ENCODE measurements at regions not wholly inside any gene's neighbourhood (a gene's known extent, or its start where the extent isn't known, plus 50 kb on each side); places are given as distances from the start of the nearest gene placed in this dataset.
A peak's percentile ranks its signal among the peaks of the same experiment; 100 is the strongest.

GRCh38 chr4:175282407-175282806 lies 364.2 kb downstream of the ADAM29 start:
- no peak for TF ChIP-seq CTCF (IDR thresholded peaks at IDR 0.05)
- intact Hi-C loops (cut with DNase I; ENCODE audit: low total_unique reads): no loop called here
- DNase-seq: no peak
- Histone ChIP-seq H3K36me3 (no peaks in the 10 kb centered on the region), H3K27ac (no peak overlapping the region), H3K27me3 (no peaks in the 10 kb centered on the region), H3K4me3 (no peak overlapping the region), H3K4me1 (no peaks in the 10 kb centered on the region), H3K9me3 (no peaks in the 10 kb centered on the region)

GRCh38 chr4:175290401-175290800 lies 372.2 kb downstream of the ADAM29 start:
- Histone ChIP-seq H3K9me3 (peaks cover 0 to 6% (median 0%) of the 10 kb centered on the region in 3 donors), H3K4me3 (no peak overlapping the region), H3K36me3 (no peaks in the 10 kb centered on the region), H3K27ac (peak overlapping the region; percentile 12 to 14), H3K27me3 (no peaks in the 10 kb centered on the region), H3K4me1 (peaks cover 0 to 11% (median 0%) of the 10 kb centered on the region in 4 donors)
- intact Hi-C loops (cut with DNase I; ENCODE audit: low total_unique reads): no loop called here
- TF ChIP-seq CTCF (IDR thresholded peaks at IDR 0.05): no peak
- no peak for DNase-seq

GRCh38 chr4:175297965-175298565 lies 379.9 kb downstream of the ADAM29 start:
- H3K27me3 ChIP-seq: no peaks in the 10 kb centered on the region
- H3K27ac ChIP-seq: no peak overlapping the region
- no peaks in the 10 kb centered on the region for H3K36me3 ChIP-seq
- no peak for DNase-seq
- intact Hi-C loops (cut with DNase I; ENCODE audit: low total_unique reads): no loop called here
- TF ChIP-seq CTCF (IDR thresholded peaks at IDR 0.05): no peak
- H3K4me1 ChIP-seq: peaks cover 0 to 11% (median 0%) of the 10 kb centered on the region in 4 donors
- no peak overlapping the region for H3K4me3 ChIP-seq
- no peaks in the 10 kb centered on the region for H3K9me3 ChIP-seq

GRCh38 chr4:175306436-175306835 lies 388.3 kb downstream of the ADAM29 start:
- intact Hi-C loops (cut with DNase I; ENCODE audit: low total_unique reads): no loop called here
- no peak overlapping the region for H3K4me3 ChIP-seq
- TF ChIP-seq CTCF (IDR thresholded peaks at IDR 0.05): no peak
- no peak overlapping the region for H3K27ac ChIP-seq
- no peak for DNase-seq
- H3K36me3 ChIP-seq: no peaks in the 10 kb centered on the region
- H3K27me3 ChIP-seq: no peaks in the 10 kb centered on the region
- H3K4me1 ChIP-seq: peaks cover 0 to 3% (median 0%) of the 10 kb centered on the region in 4 donors
- no peaks in the 10 kb centered on the region for H3K9me3 ChIP-seq

- intact Hi-C loops (cut with DNase I; ENCODE audit: low total_unique reads): no loop called here
These were observed 389.2 kb downstream of the ADAM29 start for GRCh38 chr4:175307326-175307725.

More at GRCh38 chr4:175307326-175307725, 389.2 kb downstream of the ADAM29 start:
- Histone ChIP-seq H3K4me1 (peaks cover 0 to 3% (median 0%) of the 10 kb centered on the region in 4 donors), H3K9me3 (no peaks in the 10 kb centered on the region), H3K27me3 (no peaks in the 10 kb centered on the region), H3K36me3 (no peaks in the 10 kb centered on the region), H3K4me3 (no peak overlapping the region), H3K27ac (no peak overlapping the region)
- no peak for TF ChIP-seq CTCF (IDR thresholded peaks at IDR 0.05)
- no peak for DNase-seq
